T-helper 17 cell (primary cell): ENCODE measurements at regions not wholly inside any gene's neighbourhood (a gene's known extent, or its start where the extent isn't known, plus 50 kb on each side); places are given as distances from the start of the nearest gene placed in this dataset.

Source experiments
- ATAC-seq: fragments of 150-1000 bp; cut with Tn5 transposase; 2 replicates; pipeline ENCODE4 v1.10.0; 2021; ENCODE audit warnings: mild to moderate bottlenecking, moderate library complexity
- DNase-seq, 3 donors: peaks; one replicate each; pipeline versions ENCODE4 v3.0.0 to v3.0.0-alpha.2; 2020 to 2021
- H3K9me3 ChIP-seq: one replicate; pipeline ENCODE4 v1.7.0; 2013; ENCODE audit warnings: low read length, mild to moderate bottlenecking; ENCODE audit not compliant: control insufficient read depth, poor library complexity, severe bottlenecking
- H3K27ac Mint-ChIP-seq: one replicate; pipeline ENCODE4 v1.8.0; 2022; ENCODE audit warnings: mild to moderate bottlenecking, moderate library complexity, mixed read lengths
- H3K27me3 Mint-ChIP-seq: one replicate; pipeline ENCODE4 v1.8.0; 2022; ENCODE audit warnings: mixed read lengths
- H3K36me3 Mint-ChIP-seq: one replicate; pipeline ENCODE4 v1.8.0; 2022; ENCODE audit warnings: low read depth, mixed read lengths
- H3K4me1 Mint-ChIP-seq: one replicate; pipeline ENCODE4 v1.8.0; 2022; ENCODE audit warnings: mild to moderate bottlenecking, mixed read lengths
- H3K4me3 Mint-ChIP-seq: one replicate; pipeline ENCODE4 v1.8.0; 2022; ENCODE audit warnings: mild to moderate bottlenecking, moderate library complexity, mixed read lengths

DNA sequence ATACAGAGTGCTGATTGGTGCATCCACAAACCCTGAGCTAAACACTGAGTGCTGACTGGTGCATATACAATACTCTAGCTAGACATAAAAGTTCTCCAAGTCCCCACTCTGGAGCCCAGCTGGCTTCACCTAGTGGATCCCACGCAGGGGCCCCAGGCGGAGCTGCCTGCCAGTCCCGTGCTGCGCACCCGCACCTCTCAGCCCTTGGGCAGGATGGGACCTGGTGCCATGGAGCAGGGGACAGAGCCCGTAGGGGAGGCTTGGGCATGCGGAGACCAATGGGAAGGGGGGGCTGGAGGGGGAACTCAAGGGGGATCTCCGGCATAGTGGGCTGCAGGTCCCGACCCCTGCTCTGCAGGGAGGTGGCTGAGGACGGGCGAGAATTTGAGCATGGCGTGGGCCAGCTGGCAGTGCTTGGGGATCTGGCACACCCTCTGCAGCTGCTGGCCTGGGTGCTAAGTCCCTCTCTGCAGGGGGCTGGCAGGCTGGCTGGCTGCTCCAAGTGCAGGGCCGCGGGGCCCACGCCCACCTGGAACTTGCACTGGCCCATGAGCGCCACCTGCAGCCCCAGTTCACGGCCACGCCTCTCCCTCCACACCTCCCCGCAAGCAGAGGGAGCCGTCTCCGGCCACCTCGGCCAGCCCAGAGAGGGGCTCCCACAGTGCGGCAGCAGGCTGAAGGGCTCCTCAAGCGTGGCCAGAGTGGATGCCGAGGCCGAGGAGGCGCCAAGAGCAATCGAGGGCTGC, 104.9 kb downstream of the NTMT2 start:
- Mint-ChIP-seq H3K27me3 (no peaks in the 10 kb centered on the region), H3K36me3 (no peaks in the 10 kb centered on the region), H3K27ac (no peak overlapping the region), H3K4me3 (no peak overlapping the region), H3K4me1 (peaks cover 3% of the 10 kb centered on the region)
- DNase-seq (no peak), ATAC-seq (no peak)
- H3K9me3 ChIP-seq, result no peaks in the 10 kb centered on the region

DNA sequence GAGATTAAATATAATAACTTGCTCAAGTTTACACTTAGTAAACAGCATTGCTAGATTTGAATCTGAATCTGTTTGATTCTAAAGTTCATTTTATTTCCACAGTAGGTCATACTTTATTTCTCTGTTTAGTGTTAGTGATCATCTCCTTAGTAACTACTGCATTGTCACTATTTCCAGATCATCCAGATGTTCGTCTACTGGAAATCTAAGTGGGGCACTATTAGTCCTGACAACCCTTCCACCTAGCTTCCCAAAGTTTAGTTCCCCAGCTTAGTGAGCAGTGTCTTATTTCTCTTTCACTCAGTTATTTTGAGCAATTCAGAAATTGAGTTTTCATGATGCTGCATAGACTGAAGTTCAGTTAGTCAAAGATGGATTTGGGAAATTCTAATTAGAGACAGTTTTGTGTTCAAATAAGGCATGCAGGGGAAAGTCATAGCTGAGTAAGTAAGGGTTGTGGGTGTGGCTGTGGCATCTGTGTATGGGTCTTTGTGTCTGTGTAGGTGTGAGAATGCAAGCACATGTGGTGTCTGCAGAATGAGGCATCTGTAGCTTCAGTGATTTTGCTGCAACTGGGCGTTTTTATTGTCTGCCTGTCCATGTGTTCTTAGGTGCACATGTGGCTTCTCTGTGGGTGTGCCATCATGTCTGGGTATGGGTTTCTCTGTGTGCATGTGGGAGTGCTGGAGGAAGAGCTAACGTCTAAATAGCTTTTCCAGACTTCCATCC, 107.3 kb downstream of the NTMT2 start:
- H3K36me3 Mint-ChIP-seq, result no peaks in the 10 kb centered on the region
- H3K9me3 ChIP-seq, result no peaks in the 10 kb centered on the region
- no peaks in the 10 kb centered on the region for H3K27me3 Mint-ChIP-seq
- H3K4me3 Mint-ChIP-seq, result no peak overlapping the region
- no peaks in the 10 kb centered on the region for H3K4me1 Mint-ChIP-seq
- no peak for ATAC-seq
- no peak overlapping the region for H3K27ac Mint-ChIP-seq
- DNase-seq, result no peak

DNA sequence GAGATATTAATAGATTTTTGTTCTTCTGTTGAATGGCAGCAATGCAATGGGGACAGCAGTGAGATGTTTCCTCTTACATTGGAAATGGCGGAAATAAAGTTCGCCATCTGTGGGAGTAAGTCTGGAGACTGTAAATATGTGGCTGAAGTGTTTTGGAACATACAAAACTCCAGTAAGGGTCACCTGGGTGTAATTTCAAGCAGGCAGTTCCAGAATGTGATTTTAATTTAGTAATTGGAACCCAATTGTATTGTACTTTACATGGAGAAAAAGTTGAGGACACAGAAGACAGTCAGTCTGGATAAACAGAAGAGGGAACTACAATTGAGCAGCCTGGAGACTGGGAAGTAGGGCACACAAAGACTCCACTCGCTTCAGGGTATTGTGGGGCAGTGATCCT, 108.6 kb downstream of the NTMT2 start:
- no peaks in the 10 kb centered on the region for H3K9me3 ChIP-seq
- Mint-ChIP-seq H3K36me3 (peaks cover 3% of the 10 kb centered on the region), H3K27ac (no peak overlapping the region), H3K27me3 (peaks cover 4% of the 10 kb centered on the region), H3K4me3 (no peak overlapping the region), H3K4me1 (no peaks in the 10 kb centered on the region)
- no peak for ATAC-seq
- no peak for DNase-seq

DNA sequence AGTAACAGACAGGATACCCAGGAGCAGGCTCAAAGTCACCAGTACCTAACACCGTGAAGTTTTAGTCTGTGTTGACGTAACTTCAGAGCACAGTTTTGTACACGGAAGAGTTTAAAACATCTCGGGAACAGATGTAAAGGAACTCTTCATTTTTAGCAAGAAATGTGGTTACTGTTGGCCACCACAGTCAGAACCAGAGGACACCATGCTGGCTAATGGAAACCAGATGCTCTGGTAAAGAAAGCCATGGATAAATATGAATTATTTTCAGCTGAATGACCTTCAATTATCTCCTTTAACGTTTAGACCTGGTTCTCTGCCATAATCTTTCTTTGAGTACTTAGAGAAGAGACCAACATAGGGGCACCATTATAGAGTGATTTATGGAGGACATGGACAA, 115.9 kb downstream of the NTMT2 start:
- Mint-ChIP-seq H3K4me1 (no peaks in the 10 kb centered on the region), H3K27ac (no peak overlapping the region)
- no peak for ATAC-seq

DNA sequence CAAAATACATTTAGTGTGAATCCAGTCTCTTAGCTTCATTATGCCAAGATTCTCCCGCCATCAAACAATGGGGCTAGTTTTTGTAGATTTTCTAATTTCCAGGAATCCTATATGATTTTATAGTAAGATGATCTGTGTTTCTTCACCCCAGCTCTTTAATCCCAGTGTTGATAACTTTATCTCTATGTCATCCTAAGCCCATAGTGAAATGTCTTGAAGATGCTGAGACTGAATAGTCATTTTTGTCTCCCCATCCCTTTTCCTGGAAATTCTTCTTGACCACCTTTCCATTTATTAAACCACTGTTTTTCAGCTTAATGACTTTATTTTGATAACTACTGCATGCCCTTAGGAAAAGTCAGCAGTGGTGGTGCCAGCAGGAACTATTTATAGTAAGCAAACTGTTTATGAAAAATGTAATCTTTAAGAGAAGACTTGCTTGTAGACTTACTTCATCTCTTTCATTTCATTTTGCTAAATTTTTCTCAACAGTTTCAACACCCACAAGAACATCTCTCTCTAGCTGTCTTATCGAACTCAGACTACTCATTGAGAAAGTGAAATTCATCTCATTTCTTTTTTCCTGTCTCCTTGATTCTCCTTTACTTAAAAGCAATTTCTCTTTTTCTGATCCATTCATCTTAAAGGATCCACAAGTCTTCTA, 116.6 kb downstream of the NTMT2 start:
- Mint-ChIP-seq H3K4me1 (no peaks in the 10 kb centered on the region), H3K27me3 (peaks cover 8% of the 10 kb centered on the region), H3K36me3 (peaks cover 3% of the 10 kb centered on the region), H3K27ac (no peak overlapping the region), H3K4me3 (no peak overlapping the region)
- DNase-seq (no peak), ATAC-seq (no peak)
- no peaks in the 10 kb centered on the region for H3K9me3 ChIP-seq

More for the DNA sequence above, 115.9 kb downstream of the NTMT2 start:
- no peaks in the 10 kb centered on the region for H3K9me3 ChIP-seq
- peaks cover 8% of the 10 kb centered on the region for H3K27me3 Mint-ChIP-seq
- no peak overlapping the region for H3K4me3 Mint-ChIP-seq
- peaks cover 3% of the 10 kb centered on the region for H3K36me3 Mint-ChIP-seq
- DNase-seq, result no peak

DNA sequence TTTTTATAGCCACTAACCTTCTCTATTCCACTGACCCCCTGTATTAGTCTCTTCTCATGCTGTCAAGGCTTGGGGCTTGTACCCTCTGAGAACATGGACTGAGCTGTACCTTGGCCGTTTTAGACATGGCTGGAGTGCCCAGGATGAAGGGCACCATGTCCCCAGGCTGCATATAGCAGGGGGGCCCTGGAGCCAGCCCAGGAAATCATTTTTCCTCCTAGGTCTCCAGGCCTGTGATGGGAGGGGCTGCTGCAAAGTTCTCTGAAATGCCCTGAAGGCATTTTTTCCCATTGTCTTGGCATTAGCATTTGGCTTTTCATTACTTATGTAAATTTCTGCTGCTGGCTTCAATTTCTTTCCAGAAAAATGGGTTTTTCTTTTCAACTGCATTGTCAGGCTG, 119.5 kb downstream of the NTMT2 start:
- H3K9me3 ChIP-seq, result no peaks in the 10 kb centered on the region
- no peaks in the 10 kb centered on the region for H3K4me1 Mint-ChIP-seq
- H3K36me3 Mint-ChIP-seq, result no peaks in the 10 kb centered on the region
- H3K4me3 Mint-ChIP-seq, result no peak overlapping the region
- H3K27ac Mint-ChIP-seq, result no peak overlapping the region
- peaks cover 13% of the 10 kb centered on the region for H3K27me3 Mint-ChIP-seq
- no peak for DNase-seq
- ATAC-seq, result no peak

DNA sequence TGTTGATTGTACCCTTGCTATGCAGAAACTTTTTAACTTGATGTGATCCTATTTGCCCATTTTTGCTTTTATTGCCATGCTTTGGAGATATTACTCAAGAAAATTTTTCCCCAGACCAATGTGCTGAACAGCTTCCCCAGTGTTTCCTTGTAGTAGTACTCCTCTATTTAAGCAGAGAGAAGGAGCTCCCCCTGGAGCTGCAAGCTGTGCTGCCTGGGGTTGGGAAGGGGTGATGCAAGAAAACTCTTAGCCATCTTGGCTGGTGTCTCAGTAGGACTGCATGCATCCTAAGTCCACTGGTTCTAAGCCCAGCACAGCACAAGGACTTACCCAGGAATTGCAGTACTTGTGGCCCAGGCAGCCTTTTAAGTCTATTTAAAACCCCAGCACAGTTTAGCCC, 121.6 kb downstream of the NTMT2 start:
- H3K27me3 Mint-ChIP-seq, result peaks cover 32% of the 10 kb centered on the region
- ATAC-seq (no peak), DNase-seq (no peak)
- H3K4me1 Mint-ChIP-seq, result no peaks in the 10 kb centered on the region
- H3K36me3 Mint-ChIP-seq, result no peaks in the 10 kb centered on the region
- no peaks in the 10 kb centered on the region for H3K9me3 ChIP-seq
- no peak overlapping the region for H3K4me3 Mint-ChIP-seq
- no peak overlapping the region for H3K27ac Mint-ChIP-seq

DNA sequence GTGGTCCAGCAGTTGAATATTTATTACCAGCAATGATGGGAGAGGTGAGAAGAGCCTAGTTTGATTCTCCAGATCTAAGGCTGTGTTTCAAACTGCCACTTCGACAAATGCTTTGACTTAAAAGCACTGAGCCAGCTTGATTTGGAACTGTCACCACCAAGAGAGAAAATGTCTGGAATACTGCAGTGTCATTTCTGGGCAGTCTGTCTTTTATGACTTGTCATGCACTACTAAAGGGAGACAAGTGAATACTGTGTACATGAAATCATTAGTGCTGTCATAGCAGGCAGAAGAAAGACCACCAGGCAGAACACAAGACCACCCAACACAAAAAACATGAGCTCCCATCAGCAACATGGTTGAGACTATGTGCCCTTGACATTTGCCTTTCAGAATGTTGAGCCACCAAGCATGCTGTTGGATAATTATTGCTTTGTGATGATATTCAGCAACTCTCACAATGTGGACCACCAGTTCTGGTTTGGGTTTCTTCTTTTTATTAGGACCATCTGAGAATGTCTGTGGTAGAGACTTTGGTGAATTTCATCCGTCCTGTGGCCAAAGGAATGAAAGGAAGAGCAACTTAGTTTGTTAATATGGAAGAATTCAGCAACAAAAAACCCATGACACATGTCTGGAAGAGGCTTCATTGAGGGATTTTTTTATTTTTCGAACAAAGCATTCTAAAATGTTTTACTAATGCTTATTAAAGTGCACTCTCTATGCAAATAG, 125.8 kb downstream of the NTMT2 start:
- DNase-seq (no peak), ATAC-seq (no peak)
- H3K9me3 ChIP-seq, result no peaks in the 10 kb centered on the region
- H3K4me3 Mint-ChIP-seq, result no peak overlapping the region
- H3K36me3 Mint-ChIP-seq, result no peaks in the 10 kb centered on the region
- H3K27me3 Mint-ChIP-seq, result peaks cover 70% of the 10 kb centered on the region
- no peak overlapping the region for H3K27ac Mint-ChIP-seq
- H3K4me1 Mint-ChIP-seq, result no peaks in the 10 kb centered on the region

DNA sequence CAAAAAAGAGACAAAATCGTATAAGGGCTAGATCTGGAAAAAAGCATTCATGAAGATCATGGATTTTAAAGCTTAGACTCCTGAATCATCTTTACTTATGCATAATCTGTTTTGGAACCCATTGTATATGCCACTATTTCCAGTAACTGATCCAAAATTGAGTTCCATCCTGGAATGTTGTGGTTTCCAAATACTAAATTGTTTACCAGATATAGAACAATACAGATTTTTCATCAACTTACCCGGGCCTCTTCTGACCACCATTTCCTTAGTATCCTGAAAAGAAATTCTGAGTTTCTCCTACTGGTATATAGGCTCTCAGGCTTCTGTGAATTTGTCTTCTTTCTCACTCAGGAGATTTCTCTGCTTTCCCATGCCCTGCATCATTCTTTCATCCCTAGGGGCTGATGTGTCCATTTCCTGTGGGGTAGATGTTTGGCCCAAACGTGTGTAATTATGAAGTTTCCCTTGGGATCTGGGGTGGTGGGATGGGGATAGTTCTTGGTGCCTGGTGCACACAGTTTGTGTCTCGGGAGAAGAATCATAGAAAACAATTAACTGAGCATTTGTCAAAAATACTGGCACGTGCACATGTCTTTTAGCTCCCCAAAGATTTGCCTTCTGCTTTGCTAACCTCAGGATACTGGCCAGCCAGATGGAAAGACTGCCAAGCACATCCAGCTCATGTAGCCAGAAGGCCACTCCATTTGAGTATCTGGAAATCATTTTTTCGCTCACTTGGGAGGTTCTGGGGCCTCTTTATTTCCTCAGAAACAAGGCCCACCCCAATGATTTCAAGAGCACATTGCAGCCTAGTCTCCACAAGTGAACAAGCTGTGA, 127.8 kb downstream of the NTMT2 start:
- Mint-ChIP-seq H3K4me1 (no peaks in the 10 kb centered on the region), H3K27me3 (peaks cover 79% of the 10 kb centered on the region), H3K4me3 (no peak overlapping the region), H3K27ac (no peak overlapping the region), H3K36me3 (no peaks in the 10 kb centered on the region)
- DNase-seq, result no peak
- ATAC-seq, result no peak
- H3K9me3 ChIP-seq, result no peaks in the 10 kb centered on the region

DNA sequence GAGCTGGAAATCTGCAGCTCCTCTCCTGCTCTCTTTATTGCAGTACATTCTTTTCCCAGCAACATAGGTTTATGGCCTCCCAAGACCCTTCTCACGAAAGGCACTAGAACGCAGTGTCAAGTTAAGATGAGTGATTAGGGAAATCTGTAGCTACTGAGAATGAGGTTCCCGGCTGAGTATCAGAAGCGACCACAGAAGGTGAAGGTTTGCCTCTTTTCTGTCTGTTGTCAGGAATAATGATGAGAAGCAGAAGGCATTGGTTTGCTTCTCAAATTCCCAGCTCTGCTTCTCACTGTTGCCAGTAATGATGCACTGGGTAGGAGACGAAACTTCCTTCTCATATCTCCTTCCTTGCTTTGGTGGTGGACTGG, 128.4 kb downstream of the NTMT2 start:
- DNase-seq (no peak), ATAC-seq (no peak)
- H3K9me3 ChIP-seq, result no peaks in the 10 kb centered on the region
- no peak overlapping the region for H3K27ac Mint-ChIP-seq
- H3K36me3 Mint-ChIP-seq, result no peaks in the 10 kb centered on the region
- H3K4me3 Mint-ChIP-seq, result no peak overlapping the region
- peaks cover 74% of the 10 kb centered on the region for H3K27me3 Mint-ChIP-seq
- no peaks in the 10 kb centered on the region for H3K4me1 Mint-ChIP-seq

DNA sequence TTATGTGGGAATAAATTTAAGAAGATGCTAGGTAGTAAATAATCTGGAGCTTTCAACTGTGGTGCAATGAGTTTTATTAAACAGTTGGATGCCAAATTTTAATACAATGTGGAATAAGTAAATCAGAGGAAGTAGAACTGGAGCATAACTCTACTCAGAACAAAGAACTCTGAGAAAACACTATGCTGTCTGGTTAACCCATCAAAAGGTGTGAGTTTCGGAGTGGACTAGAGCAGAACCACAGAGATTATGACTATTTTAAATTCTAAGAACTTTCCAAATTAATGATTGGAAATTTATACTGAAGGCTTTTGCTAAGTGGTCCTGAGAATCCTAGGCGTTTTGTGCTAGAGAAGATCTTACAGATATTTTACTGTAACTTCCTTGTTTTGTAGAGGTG, 132.2 kb downstream of the NTMT2 start:
- Mint-ChIP-seq H3K4me3 (no peak overlapping the region), H3K36me3 (no peaks in the 10 kb centered on the region), H3K4me1 (no peaks in the 10 kb centered on the region), H3K27me3 (peaks cover 42% of the 10 kb centered on the region), H3K27ac (no peak overlapping the region)
- ATAC-seq, result no peak
- no peaks in the 10 kb centered on the region for H3K9me3 ChIP-seq
- DNase-seq, result no peak

DNA sequence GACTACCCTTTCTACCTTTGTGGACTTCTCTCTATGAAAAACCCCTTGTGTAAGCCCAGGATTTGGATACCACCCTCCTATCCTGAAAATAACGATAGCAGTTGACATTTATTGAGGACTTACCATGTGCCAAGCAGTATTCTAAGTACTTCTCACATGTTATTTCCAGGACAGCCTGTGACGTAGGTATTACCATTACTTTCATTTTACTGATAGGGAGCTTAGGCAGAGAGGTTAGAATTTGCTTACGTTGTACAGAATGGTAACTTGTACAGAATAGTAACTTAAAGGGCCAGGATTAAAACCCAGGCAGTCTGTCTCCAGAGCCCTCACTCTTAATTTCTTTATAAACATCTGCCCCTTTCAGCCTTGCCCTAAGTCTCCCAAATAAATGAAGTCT, 138.3 kb downstream of the NTMT2 start:
- H3K27me3 Mint-ChIP-seq, result peaks cover 7% of the 10 kb centered on the region
- H3K9me3 ChIP-seq, result no peaks in the 10 kb centered on the region
- H3K4me1 Mint-ChIP-seq, result no peaks in the 10 kb centered on the region
- H3K4me3 Mint-ChIP-seq, result no peak overlapping the region
- ATAC-seq (no peak), DNase-seq (no peak)
- H3K27ac Mint-ChIP-seq, result no peak overlapping the region
- no peaks in the 10 kb centered on the region for H3K36me3 Mint-ChIP-seq
